SK-N-SH treated with all-trans-retinoic acid at 6 μM for 48 hours (cell line): ENCODE measurements at regions not wholly inside any gene's neighbourhood (a gene's known extent, or its start where the extent isn't known, plus 50 kb on each side); places are given as distances from the start of the nearest gene placed in this dataset.

ENCODE experiments used
- ATAC-seq: fragments of 200-7000 bp; cut with Tn5 transposase; 3 replicates; pipeline ENCODE4 v1.9.1; 2020; ENCODE audit warnings: mild to moderate bottlenecking, moderate library complexity
- BACH2 ChIP-seq: fragments of 250-450 bp; sonication (Bioruptor Pico); IDR thresholded peaks from 2 replicates; pipeline ENCODE4 v1.9.0; 2021; ENCODE audit warnings: mild to moderate bottlenecking, borderline replicate concordance
- CSDC2 ChIP-seq: fragments of 250-450 bp; sonication (Bioruptor Pico); IDR thresholded peaks from 2 replicates; pipeline ENCODE4 v1.5.0; 2020; ENCODE audit warnings: mild to moderate bottlenecking, moderate library complexity
- ESRRG ChIP-seq: fragments of 250-450 bp; sonication (Bioruptor Pico); IDR thresholded peaks from 2 replicates; pipeline ENCODE4 v1.6.1; 2021; ENCODE audit warnings: mild to moderate bottlenecking
- GLIS3 ChIP-seq: fragments of 250-450 bp; sonication (Bioruptor Pico); IDR thresholded peaks from 2 replicates; pipeline ENCODE4 v1.5.0; 2020; ENCODE audit warnings: mild to moderate bottlenecking, moderate library complexity
- ISL1 ChIP-seq: fragments of 250-450 bp; sonication (Bioruptor Pico); IDR thresholded peaks from 2 replicates; pipeline ENCODE4 v2.1.2; 2022; ENCODE audit warnings: mild to moderate bottlenecking, moderate library complexity
- OSR1 ChIP-seq: fragments of 250-450 bp; sonication (Bioruptor Pico); IDR thresholded peaks from 2 replicates; pipeline ENCODE4 v1.8.0; 2022; ENCODE audit warnings: moderate library complexity, mild to moderate bottlenecking, inconsistent platforms
- PPARA ChIP-seq: fragments of 250-450 bp; sonication (Bioruptor Pico); IDR thresholded peaks from 2 replicates; pipeline ENCODE4 v1.5.0; 2020; ENCODE audit warnings: mild to moderate bottlenecking, borderline replicate concordance
- RARB ChIP-seq: fragments of 250-450 bp; sonication (Bioruptor Pico); IDR thresholded peaks from 2 replicates; pipeline ENCODE4 v1.8.0; 2021; ENCODE audit warnings: mild to moderate bottlenecking, moderate library complexity
- SNAI2 ChIP-seq: fragments of 250-450 bp; sonication (Bioruptor Pico); IDR thresholded peaks from 2 replicates; pipeline ENCODE4 v1.5.0; 2020; ENCODE audit warnings: mild to moderate bottlenecking, moderate library complexity
- TOX ChIP-seq: fragments of 250-450 bp; sonication (Bioruptor Pico); IDR thresholded peaks from 2 replicates; pipeline ENCODE4 v1.8.0; 2021; ENCODE audit warnings: mild to moderate bottlenecking, moderate library complexity, borderline replicate concordance
- ZC3H10 ChIP-seq: fragments of 250-450 bp; sonication (Bioruptor Pico); IDR thresholded peaks from 2 replicates; pipeline ENCODE4 v1.5.1; 2021; ENCODE audit warnings: mild to moderate bottlenecking, moderate library complexity
- ZFP3 ChIP-seq: fragments of 250-450 bp; sonication (Bioruptor Pico); IDR thresholded peaks from 2 replicates; pipeline ENCODE4 v1.5.0; 2020; ENCODE audit warnings: mild to moderate bottlenecking, moderate library complexity
- ZFP30 ChIP-seq: fragments of 450-650 bp; formaldehyde crosslinking; IDR thresholded peaks from 2 replicates; pipeline ENCODE4 v1.5.0; 2022; ENCODE audit warnings: mild to moderate bottlenecking, moderate library complexity
- ZNF565 ChIP-seq: fragments of 450-650 bp; formaldehyde crosslinking; conservative IDR thresholded peaks from 2 replicates; pipeline ENCODE4 v1.5.0; 2020; ENCODE audit warnings: low read depth, mild to moderate bottlenecking, moderate library complexity
- ZNF70 ChIP-seq: fragments of 450-650 bp; formaldehyde crosslinking; IDR thresholded peaks from 2 replicates; pipeline ENCODE4 v1.5.0; 2020; ENCODE audit warnings: mild to moderate bottlenecking, moderate library complexity
- ZNF8 ChIP-seq: fragments of 450-650 bp; formaldehyde crosslinking; IDR thresholded peaks from 2 replicates; pipeline ENCODE4 v1.5.0; 2020; ENCODE audit warnings: mild to moderate bottlenecking, moderate library complexity
- TF ChIP-seq, protein P1 (sequence below): fragments of 250-450 bp; sonication (Bioruptor Pico); IDR thresholded peaks from 2 replicates; pipeline ENCODE4 v1.8.0; 2020; ENCODE audit warnings: mild to moderate bottlenecking, moderate library complexity, borderline replicate concordance
- TF ChIP-seq, protein P2 (sequence below): fragments of 250-450 bp; sonication (Bioruptor Pico); IDR thresholded peaks from 2 replicates; pipeline ENCODE4 v1.5.0; 2020; ENCODE audit warnings: mild to moderate bottlenecking, moderate library complexity
- TF ChIP-seq, protein P3 (sequence below): fragments of 250-450 bp; sonication (Bioruptor Pico); IDR thresholded peaks from 2 replicates; pipeline ENCODE4 v1.5.1; 2020; ENCODE audit warnings: low read depth, mild to moderate bottlenecking, moderate library complexity
- TF ChIP-seq, protein P4 (sequence below): fragments of 250-450 bp; sonication (Bioruptor Pico); IDR thresholded peaks from 2 replicates; pipeline ENCODE4 v1.8.0; 2021; ENCODE audit warnings: low read depth, mild to moderate bottlenecking, moderate library complexity, borderline replicate concordance

DNA sequence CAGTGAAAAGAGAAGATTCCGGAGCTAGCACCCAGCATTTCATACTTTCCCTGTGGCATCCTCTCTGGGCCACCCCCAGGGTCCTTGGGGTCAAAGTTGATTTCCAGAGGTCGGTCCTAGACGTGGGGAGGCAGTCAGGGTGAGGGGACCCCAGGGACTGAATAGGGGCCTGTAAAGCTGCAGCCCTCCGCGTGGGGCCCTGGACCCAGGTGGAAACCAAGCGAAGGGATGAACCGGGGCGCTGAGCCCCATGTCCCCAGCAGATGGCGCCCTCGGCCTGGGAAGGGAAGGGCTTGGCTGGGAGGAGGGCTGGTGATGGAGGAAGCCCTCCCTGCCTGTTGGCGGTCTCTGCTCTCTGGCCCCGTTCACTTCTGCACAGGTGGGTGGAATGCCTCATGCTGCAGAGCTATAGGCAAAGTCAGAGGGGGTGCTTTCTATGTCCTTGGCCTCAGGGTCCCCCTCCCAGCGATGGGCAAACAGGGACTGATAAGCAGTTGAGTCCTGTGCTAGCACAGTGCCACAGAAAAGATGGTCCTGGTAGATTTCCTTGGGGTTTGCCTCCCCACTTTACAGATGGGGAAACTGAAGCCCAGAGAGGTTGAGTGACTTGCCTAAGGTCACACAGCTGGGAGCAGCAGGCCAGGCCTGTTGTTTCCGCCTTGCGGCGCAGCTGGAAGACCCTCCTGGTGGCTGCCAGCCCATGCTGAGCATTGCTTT lies 163.4 kb upstream of the CIBAR2 start:
- ATAC-seq = peak; percentile 94

DNA sequence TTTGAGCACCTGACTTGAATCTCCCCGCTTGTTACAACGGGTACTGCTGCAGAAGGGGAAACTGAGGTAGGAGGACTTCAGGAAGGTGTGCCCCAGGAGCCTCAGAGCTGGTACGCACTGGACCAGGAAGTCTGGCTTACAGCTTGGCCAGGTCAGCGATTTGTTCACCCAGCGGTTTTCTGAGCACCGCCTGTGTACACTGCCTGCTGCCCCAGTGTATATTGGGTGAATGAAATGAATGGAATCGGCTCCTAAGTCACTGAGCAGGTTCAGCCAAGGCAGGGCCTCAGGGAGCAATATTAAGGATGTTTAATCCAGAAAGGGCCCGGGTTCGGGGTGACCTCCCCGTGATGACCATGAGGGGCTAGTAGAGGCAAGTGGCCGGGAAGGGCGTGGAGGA lies 164.0 kb upstream of the CIBAR2 start:
- TF ChIP-seq ZFP30 (CRISPR knock-in tag) = no peak
- TF ChIP-seq ZFP3 (CRISPR knock-in tag) = no peak
- no peak for TF ChIP-seq ZNF8 (CRISPR knock-in tag)
- no peak for TF ChIP-seq ISL1
- TF ChIP-seq SNAI2 (CRISPR knock-in tag) = no peak
- TF ChIP-seq, protein P1, sequence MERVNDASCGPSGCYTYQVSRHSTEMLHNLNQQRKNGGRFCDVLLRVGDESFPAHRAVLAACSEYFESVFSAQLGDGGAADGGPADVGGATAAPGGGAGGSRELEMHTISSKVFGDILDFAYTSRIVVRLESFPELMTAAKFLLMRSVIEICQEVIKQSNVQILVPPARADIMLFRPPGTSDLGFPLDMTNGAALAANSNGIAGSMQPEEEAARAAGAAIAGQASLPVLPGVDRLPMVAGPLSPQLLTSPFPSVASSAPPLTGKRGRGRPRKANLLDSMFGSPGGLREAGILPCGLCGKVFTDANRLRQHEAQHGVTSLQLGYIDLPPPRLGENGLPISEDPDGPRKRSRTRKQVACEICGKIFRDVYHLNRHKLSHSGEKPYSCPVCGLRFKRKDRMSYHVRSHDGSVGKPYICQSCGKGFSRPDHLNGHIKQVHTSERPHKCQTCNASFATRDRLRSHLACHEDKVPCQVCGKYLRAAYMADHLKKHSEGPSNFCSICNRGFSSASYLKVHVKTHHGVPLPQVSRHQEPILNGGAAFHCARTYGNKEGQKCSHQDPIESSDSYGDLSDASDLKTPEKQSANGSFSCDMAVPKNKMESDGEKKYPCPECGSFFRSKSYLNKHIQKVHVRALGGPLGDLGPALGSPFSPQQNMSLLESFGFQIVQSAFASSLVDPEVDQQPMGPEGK = no peak
- TF ChIP-seq ZNF70 (CRISPR knock-in tag) = no peak
- TF ChIP-seq ZC3H10 (CRISPR knock-in tag) = no peak
- TF ChIP-seq, protein P2, sequence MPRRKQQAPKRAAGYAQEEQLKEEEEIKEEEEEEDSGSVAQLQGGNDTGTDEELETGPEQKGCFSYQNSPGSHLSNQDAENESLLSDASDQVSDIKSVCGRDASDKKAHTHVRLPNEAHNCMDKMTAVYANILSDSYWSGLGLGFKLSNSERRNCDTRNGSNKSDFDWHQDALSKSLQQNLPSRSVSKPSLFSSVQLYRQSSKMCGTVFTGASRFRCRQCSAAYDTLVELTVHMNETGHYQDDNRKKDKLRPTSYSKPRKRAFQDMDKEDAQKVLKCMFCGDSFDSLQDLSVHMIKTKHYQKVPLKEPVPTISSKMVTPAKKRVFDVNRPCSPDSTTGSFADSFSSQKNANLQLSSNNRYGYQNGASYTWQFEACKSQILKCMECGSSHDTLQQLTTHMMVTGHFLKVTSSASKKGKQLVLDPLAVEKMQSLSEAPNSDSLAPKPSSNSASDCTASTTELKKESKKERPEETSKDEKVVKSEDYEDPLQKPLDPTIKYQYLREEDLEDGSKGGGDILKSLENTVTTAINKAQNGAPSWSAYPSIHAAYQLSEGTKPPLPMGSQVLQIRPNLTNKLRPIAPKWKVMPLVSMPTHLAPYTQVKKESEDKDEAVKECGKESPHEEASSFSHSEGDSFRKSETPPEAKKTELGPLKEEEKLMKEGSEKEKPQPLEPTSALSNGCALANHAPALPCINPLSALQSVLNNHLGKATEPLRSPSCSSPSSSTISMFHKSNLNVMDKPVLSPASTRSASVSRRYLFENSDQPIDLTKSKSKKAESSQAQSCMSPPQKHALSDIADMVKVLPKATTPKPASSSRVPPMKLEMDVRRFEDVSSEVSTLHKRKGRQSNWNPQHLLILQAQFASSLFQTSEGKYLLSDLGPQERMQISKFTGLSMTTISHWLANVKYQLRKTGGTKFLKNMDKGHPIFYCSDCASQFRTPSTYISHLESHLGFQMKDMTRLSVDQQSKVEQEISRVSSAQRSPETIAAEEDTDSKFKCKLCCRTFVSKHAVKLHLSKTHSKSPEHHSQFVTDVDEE (CRISPR knock-in tag) = no peak
- TF ChIP-seq, protein P3, sequence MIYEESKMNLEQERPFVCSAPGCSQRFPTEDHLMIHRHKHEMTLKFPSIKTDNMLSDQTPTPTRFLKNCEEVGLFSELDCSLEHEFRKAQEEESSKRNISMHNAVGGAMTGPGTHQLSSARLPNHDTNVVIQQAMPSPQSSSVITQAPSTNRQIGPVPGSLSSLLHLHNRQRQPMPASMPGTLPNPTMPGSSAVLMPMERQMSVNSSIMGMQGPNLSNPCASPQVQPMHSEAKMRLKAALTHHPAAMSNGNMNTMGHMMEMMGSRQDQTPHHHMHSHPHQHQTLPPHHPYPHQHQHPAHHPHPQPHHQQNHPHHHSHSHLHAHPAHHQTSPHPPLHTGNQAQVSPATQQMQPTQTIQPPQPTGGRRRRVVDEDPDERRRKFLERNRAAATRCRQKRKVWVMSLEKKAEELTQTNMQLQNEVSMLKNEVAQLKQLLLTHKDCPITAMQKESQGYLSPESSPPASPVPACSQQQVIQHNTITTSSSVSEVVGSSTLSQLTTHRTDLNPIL (CRISPR knock-in tag) = no peak
- TF ChIP-seq CSDC2 (CRISPR knock-in tag) = no peak
- no peak for TF ChIP-seq TOX
- no peak for ATAC-seq

More for the DNA sequence above, 163.4 kb upstream of the CIBAR2 start:
- no peak for TF ChIP-seq CSDC2 (CRISPR knock-in tag)
- no peak for TF ChIP-seq RARB (CRISPR knock-in tag)
- TF ChIP-seq, protein P1 = no peak
- TF ChIP-seq TOX = no peak
- TF ChIP-seq, protein P3 (CRISPR knock-in tag) = no peak
- no peak for TF ChIP-seq ESRRG (CRISPR knock-in tag)
- TF ChIP-seq ZNF565 (CRISPR knock-in tag) = no peak
- no peak for TF ChIP-seq OSR1
- TF ChIP-seq BACH2 (CRISPR knock-in tag) = no peak
- no peak for TF ChIP-seq PPARA (CRISPR knock-in tag)
- TF ChIP-seq ZFP3 (CRISPR knock-in tag) = no peak
- no peak for TF ChIP-seq ZNF70 (CRISPR knock-in tag)
- no peak for TF ChIP-seq ZC3H10 (CRISPR knock-in tag)
- TF ChIP-seq ZFP30 (CRISPR knock-in tag) = no peak
- TF ChIP-seq, protein P4, sequence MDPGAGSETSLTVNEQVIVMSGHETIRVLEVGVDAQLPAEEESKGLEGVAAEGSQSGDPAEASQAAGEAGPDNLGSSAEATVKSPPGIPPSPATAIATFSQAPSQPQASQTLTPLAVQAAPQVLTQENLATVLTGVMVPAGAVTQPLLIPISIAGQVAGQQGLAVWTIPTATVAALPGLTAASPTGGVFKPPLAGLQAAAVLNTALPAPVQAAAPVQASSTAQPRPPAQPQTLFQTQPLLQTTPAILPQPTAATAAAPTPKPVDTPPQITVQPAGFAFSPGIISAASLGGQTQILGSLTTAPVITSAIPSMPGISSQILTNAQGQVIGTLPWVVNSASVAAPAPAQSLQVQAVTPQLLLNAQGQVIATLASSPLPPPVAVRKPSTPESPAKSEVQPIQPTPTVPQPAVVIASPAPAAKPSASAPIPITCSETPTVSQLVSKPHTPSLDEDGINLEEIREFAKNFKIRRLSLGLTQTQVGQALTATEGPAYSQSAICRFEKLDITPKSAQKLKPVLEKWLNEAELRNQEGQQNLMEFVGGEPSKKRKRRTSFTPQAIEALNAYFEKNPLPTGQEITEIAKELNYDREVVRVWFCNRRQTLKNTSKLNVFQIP (CRISPR knock-in tag) = no peak
- TF ChIP-seq, protein P2 (CRISPR knock-in tag) = no peak
- no peak for TF ChIP-seq GLIS3 (CRISPR knock-in tag)
